GM18907 (cell line): ENCODE measurements at regions not wholly inside any gene's neighbourhood (a gene's known extent, or its start where the extent isn't known, plus 50 kb on each side); places are given as distances from the start of the nearest gene placed in this dataset.
"Not testable (repeated sequence)": the region's sequence is repeated elsewhere in the genome, so short reads cannot be mapped to it uniquely, and the experiment has no call there.

Experiments used
- ATAC-seq: cut with Tn5 transposase; IDR thresholded peaks from one replicate; pipeline ENCODE4 v1.9.1; 2021; ENCODE audit warnings: mild to moderate bottlenecking, moderate library complexity; ENCODE audit not compliant: unreplicated experiment

DNA sequence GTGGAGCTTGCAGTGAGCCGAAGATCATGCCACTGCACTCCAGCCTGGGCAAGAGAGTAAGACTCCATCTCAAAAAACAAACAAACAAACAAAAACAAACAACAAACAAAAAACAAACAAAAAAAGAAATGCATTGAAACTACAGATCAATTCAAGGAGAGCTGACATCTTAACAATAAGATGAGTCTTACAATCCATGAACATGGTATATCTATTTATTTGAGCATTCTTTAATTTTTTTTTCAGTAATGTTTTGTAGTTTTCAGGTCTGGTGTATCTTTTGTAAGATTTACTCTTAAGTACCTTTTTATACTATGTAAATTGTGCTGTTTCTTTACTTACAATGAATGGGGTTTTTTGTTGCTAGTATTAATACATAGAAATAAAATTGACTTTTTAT is 140.1 kb upstream of the DAPK1 start:
- ATAC-seq = no peak

GRCh38 chr9:87359264-87359663 is 138.4 kb upstream of the DAPK1 start:
- ATAC-seq = no peak

GRCh38 chr9:87359958-87360601 is 137.6 kb upstream of the DAPK1 start:
- no peak for ATAC-seq

DNA sequence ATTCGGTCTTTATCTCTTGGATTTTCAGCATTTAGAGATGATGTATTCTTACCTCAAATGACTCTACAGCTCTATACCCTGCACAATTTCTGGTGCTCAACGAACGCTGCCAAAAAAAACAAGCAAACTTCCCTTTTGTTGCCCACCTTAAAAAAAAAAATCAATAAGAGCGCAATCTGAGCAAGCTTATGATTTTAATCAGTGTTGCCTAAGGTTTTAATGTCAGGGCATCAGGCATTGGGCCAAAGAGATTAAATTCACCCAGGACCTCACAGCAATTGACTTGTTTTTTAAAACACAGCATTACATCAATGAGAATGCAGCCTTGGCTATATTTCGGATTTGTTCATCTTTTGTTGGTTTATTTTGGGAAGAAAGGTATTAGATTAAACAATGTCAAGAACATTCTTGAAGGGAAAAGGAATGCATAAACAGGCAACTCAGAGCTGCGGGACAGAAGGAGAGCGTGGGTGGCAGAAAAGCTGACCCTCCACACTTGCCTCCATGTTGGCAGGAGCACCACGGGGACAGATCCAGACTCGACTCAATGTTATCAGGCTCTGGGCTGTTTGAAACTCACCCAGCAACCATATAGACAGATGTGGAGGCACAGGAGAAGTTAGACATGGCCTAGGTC is 127.5 kb upstream of the DAPK1 start:
- no peak for ATAC-seq

DNA sequence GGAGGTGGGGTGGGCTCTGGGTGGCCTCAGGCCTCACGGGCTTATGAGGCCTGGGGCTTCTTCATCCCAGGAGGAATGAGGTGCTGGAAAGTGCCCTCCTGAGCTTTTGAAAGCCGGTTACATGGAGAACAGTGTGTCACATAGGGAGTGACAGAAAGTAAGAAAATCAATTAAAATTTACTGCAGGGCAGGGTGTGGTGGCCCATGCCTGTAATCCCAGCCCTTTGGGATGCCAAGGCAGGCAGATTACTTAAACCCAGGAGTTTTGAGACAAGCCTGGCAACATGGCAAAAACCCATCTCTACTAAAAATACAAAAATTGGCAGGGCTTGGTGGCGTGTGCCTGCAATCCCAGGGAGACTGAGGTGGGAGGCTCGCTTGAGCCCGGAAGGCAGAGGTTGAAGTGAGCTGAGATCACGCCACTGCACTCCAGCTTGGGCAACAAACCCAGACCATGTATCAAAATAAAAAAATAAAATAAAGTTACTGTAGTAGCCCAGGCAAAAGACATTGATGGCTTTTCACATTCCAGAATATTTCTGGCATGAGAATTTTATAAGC is 125.8 kb upstream of the DAPK1 start:
- no peak for ATAC-seq

DNA sequence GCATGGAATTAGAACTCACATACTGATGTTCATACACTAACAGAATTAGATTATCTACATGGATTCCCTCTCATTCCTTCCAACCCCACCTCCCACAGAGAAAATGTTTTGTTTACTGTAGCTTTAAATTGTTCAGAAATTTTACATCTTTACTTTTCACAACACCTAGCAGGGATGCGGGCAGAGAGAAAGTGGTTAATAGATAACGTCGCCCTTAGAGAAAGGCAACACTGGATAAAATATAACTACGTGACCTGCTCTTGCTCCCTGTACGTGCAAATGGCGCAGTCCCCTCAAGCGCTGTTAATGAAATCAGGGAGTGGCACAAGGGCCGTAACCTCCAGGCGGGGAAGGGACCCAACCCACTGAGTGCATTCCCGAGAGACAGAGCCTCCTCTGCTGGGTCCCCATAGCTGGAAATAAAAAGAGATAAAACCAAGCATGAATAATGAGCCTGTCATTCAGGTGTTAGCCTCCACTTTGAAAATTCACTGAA is 125.3 kb upstream of the DAPK1 start:
- ATAC-seq = no peak

GRCh38 chr9:87374023-87374919 is 123.4 kb upstream of the DAPK1 start:
- peak; percentile 58 for ATAC-seq

DNA sequence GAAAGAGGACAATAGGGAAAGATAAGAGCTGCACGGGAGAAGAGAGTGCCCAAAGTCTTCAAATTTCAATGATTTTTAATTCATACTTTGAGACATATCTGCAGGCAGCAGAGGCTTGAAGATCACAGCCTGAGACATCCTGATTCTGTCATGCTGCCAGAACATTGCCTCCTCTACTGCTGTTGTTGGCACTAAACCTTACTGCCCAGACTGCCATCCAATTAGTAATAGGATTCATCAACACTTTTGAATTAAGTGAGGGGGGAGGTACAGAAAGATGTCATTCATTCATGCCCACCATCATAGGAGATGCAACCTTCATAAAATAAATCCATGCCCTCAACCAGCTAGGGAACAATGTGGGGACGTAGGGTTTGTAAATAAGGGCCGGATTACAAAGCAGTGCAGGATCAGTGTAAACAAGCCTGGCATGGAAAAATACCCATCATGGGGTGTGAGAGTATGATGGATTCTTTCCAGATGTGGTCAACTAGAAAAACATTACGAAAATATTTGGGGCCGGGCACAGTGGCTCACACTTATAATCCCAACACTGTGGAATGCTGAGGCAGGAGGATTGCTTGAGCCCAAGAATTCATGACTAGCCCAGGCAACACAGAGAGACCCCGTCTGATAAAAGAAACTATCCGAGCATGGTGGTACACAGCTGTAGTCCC is 122.1 kb upstream of the DAPK1 start:
- ATAC-seq = no peak

- ATAC-seq = no peak
These were observed 119.0 kb upstream of the DAPK1 start for GRCh38 chr9:87378676-87379075.

DNA sequence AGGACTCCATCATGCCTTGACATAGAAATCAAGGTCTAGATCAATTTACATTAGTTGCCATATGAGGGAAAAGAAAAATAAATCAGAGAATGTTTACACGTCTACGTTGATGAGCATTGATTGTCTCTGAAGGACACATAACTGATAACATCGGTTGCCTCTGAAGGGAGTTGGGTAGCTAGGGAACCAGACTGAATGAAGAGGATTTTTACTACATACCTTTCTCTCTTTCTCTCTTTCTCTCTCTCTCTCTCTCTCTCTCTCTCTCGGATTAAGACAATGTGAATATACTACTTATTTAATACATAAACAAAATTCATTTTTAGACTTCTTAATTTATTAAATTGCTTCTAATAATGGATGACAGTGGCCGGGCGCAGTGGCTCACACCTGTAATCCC is 118.4 kb upstream of the DAPK1 start:
- no peak for ATAC-seq

DNA sequence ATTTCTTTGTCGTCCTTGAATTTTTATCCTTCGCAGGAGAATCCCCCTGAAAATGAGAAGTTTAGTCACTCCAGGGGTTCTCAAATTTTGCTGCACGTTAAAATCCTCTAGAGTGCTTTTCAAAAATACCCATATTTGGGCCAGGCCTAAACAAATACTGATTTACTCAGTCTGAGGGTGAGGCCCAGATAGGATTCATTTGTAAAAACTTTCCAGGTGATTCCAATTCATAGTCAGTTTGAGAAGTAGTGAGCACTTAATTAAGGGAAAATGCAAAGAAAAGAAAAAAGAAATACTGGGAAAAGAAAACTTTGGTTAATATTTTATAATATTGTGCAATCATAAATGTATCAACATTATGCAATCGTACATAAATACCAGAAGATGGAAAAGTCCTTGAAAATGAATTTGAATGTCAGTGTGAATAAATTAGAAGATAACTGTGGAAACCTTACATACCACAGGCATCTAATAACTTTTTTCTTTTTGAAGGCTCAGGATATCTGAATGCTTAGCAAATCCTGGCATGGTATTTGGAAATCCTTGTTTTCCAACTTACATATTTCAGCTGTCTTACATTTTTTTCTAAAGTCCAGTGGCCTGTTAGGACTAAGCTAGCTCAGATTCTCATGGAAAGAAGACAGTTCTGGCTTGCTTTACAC is 116.5 kb upstream of the DAPK1 start:
- ATAC-seq = no peak

DNA sequence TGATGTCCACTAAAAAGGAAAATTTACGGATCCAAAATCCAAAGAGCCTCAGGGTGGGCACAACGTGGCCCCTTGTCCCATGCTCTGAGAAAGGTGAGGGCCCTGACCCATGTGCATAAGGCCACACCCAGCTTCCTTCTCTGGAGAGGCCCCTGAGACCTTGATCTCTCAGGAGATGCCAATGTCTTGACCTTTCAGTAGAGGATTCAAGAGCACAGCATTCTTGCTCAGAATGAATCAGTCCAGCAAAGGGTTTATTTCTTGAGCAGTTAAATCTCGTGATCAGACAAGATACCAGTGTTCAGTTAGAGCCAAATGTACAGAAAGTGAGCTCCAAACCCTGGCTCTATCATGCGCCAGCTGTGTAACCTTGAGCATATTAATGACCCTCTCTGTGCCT is 115.9 kb upstream of the DAPK1 start:
- no peak for ATAC-seq

DNA sequence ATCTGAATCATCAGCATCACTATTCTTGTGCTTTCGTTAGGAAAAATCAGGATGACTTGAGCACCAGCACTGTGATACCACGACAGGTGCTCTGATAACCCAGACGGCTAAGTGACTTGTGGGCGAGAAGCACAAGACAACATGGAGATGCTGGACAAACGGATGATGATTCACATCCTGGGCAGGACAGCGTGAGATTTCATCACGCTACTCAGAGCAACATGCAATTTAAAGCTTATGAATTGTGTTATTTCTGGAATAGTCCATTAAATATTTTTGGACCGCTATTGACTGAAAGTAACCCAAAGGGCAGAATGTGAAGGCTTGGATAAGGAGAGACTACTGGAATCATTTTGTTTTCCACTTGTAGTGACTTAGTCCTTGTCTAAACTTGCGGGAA is 114.8 kb upstream of the DAPK1 start:
- ATAC-seq = no peak

- ATAC-seq = no peak
These were observed 114.1 kb upstream of the DAPK1 start for GRCh38 chr9:87383344-87384150.

DNA sequence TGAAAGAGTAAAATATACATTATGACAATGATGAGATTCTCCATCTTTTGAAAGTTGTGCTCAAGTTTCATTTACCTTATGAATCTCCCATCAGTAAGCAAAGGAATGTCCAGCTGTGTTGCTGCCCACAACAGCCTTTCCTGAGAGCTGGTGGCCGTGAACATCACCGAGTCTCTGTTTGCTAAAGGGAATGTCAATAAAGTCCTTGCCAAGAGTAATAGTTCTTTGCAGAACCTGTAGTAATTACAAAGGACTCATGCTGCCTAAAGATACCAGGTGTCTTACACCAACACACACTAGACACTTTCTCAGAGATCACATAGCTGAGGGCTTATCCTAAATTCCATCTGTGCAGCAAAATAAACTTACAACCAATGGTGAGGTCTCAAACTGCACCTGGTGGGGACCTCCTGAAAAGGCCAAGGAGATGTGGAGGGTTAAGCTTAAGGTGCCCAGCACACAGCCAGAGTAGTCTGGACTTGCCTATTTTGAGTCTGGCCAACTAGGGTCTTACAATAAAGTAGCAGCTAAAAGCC is 111.1 kb upstream of the DAPK1 start:
- no peak for ATAC-seq

DNA sequence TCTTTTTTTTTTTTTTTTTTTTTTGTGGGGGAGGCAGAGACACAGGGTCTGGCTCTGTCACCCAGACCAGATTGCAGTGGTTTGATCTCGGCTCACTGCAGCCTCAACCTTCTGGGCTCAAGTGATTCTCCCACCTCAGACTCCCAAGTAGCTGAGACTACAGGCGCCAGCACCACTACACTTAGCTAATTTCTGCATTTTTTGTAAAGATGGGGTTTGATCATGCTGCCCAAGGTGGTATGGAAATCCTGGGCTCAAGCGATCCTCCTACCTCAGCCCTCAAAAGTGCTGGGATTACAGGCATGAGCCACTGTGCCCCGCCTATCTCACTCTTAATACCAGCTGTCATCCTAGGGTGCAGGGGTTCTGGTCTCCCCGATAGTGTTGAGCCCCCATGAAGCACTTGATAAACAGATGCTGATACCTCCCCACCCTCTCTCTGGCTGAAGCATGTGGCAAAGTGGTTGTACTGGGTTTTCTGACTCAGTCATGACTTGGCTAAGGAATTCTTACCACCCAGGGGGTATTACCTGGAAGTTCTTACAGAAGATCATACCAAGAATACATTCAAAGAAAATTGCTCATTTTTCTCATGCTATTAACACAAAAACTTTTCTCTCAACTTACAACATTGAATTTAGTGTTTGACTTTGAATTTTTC is 110.2 kb upstream of the DAPK1 start:
- no peak for ATAC-seq

DNA sequence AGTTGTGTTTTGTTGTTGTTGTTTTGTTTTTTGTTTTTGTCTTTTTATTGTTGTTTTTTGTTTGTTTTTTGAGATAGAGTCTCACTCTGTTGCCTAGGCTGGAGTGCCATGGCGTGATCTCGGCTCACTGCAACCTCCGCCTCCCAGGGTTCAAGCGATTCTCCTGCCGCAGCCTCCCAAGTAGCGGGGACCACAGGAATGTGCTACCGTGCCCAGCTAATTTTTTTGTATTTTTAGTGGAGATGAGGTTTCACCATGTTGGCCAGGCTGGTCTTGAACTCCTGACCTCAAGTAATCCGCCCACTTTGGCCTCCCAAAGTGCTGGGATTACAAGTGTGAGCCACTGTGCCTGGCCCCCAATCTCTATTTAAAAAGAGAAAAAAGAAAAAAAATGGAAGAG is 109.0 kb upstream of the DAPK1 start:
- not testable (repeated sequence) for ATAC-seq

GRCh38 chr9:87389936-87390335 is 107.7 kb upstream of the DAPK1 start:
- ATAC-seq = no peak

GRCh38 chr9:87390361-87390760 is 107.3 kb upstream of the DAPK1 start:
- ATAC-seq = no peak
